PC-9 (cell line): ENCODE measurements at regions not wholly inside any gene's neighbourhood (a gene's known extent, or its start where the extent isn't known, plus 50 kb on each side); places are given as distances from the start of the nearest gene placed in this dataset.

Source experiments
- CTCF ChIP-seq: fragments of 200-600 bp; sonication (generic); conservative IDR thresholded peaks from 2 replicates; pipeline ENCODE4 v1.6.1; 2017; ENCODE audit warnings: mixed run types, antibody characterized with exemption, mild to moderate bottlenecking, moderate library complexity
- EZH2 ChIP-seq: fragments of 200-600 bp; sonication (generic); IDR thresholded peaks from 2 replicates; pipeline ENCODE4 v1.8.0; 2017; ENCODE audit warnings: antibody characterized with exemption, low read depth

DNA sequence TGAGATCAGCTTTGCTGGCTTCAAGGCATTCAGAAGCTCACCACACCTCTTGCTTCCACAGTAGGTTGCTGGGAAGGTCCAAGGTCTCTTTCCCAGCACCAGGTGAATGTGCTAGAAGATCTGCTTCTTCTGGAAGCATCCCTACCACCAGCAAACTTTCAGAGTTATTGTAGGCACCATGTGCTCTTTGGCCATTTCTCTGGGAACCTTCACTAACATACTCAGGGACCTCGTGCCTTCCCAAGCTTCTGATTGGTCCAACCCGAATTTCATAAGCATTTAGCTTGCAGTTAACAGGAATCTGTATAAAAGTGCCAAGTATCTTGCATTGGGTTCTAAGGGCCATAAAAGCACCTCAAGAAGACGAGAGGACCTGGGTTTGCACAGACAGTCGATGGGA is 86.5 kb upstream of the ARL4C start:
- no peak for TF ChIP-seq CTCF
- TF ChIP-seq EZH2 = no peak
